ENCODE measurements at regions not wholly inside any gene's neighbourhood (a gene's known extent, or its start where the extent isn't known, plus 50 kb on each side); places are given as distances from the start of the nearest gene placed in this dataset.

DNA sequence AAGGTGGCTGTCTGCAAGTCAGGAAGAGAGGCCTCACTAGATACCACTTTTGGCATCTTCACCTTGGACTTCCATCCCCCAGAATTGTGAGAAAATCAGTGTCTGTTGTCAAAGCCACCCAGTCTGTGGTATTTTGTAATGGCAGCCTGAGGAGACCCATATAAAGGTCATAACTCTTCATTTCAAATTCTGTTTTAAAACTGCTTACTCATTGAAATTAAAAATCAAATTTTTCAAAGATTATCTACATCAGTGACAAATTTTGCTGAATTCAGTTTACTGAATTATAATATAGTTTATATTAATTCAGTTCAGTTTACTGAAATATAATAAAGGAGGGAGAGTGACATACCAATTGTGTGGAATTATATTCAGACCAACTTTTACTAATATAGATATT is 133.1 kb upstream of the IL15 start:
- TF ChIP-seq, protein P1, sequence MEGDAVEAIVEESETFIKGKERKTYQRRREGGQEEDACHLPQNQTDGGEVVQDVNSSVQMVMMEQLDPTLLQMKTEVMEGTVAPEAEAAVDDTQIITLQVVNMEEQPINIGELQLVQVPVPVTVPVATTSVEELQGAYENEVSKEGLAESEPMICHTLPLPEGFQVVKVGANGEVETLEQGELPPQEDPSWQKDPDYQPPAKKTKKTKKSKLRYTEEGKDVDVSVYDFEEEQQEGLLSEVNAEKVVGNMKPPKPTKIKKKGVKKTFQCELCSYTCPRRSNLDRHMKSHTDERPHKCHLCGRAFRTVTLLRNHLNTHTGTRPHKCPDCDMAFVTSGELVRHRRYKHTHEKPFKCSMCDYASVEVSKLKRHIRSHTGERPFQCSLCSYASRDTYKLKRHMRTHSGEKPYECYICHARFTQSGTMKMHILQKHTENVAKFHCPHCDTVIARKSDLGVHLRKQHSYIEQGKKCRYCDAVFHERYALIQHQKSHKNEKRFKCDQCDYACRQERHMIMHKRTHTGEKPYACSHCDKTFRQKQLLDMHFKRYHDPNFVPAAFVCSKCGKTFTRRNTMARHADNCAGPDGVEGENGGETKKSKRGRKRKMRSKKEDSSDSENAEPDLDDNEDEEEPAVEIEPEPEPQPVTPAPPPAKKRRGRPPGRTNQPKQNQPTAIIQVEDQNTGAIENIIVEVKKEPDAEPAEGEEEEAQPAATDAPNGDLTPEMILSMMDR (IDR thresholded peaks at IDR 0.05): no peak
- no peak for TF ChIP-seq ZFX (IDR thresholded peaks at IDR 0.05; ENCODE audit: borderline replicate concordance)
- H3K27ac ChIP-seq: no peak overlapping the region

DNA sequence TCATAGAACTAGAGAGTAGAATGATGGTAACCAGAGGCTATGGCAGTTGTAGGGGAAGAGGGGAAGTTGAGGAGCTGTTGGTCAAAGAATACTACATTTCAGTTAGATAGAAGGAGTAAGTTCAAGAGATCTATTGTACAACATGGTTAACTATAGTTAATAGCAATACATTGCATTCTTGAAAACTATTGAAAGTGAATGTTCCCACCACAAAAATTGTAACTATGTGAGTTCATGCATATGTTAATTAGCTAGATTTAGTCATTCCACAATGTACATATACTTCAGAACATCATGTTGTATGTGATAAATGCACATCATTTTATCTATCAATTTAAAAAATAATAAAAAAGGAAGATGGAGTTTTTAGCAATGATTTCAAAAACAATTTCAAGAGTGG is 125.3 kb upstream of the IL15 start:
- H3K27ac ChIP-seq: no peak overlapping the region
- TF ChIP-seq, protein P1 (IDR thresholded peaks at IDR 0.05): no peak
- no peak for TF ChIP-seq ZFX (IDR thresholded peaks at IDR 0.05; ENCODE audit: borderline replicate concordance)

DNA sequence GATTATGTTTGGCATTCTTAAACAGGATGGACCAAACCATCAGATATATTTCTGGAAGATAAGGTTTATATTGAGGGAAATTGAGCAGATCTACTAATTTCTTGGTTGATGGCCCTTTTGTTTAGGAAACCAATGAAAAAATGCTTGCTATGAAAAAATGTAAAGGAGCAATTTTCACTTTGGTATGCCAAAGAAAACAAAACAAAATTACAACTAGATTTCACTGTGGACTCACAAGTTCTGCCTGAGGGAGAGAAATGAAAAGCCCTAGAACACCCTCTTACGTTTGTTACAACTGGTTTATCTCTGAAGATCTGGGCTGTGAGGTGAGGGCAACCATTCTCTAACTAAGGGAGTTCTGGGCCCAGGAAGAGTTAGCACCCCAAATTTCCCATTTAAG is 122.5 kb upstream of the IL15 start:
- no peak overlapping the region for H3K27ac ChIP-seq
- TF ChIP-seq ZFX (IDR thresholded peaks at IDR 0.05; ENCODE audit: borderline replicate concordance): no peak
- TF ChIP-seq, protein P1 (IDR thresholded peaks at IDR 0.05): no peak

DNA sequence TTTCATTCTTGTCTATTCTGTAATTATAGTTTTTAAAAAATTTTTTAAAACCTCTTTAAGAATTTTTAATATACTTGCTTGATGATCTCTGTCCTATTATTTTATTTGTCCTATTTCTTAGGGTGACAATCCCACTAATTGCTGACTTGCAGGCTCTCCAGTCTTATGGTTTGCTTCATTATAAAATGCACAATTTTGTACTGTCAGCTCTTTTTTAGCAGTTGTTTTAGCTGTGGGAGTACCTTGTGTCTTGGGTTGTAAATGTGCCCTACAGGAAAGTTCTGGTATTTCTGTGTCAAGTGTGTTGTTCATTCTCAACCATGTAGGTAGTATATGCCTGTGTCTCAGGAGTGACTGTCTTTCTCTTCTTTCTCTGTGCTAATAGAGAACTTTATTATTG is 118.2 kb upstream of the IL15 start:
- no peak overlapping the region for H3K27ac ChIP-seq
- TF ChIP-seq ZFX (IDR thresholded peaks at IDR 0.05; ENCODE audit: borderline replicate concordance): no peak
- TF ChIP-seq, protein P1 (IDR thresholded peaks at IDR 0.05): no peak

DNA sequence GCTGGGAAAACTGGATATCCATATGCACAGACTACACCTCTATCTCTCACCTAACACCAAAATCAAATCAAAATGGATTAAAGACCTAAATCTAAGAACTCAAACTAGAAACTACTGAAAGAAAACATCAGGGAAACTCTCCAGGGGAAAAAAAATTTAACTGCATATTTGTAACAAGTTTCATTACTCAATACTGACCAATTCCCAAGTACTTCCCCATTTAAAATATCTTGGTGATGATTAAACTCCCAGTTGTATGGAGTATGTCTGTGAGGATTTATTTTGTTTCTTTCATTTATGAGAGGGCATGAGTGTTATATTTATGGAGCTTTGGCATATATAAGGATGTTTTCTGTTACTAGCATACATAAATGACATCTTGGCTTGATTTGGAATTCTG is 112.3 kb upstream of the IL15 start:
- TF ChIP-seq ZFX (IDR thresholded peaks at IDR 0.05; ENCODE audit: borderline replicate concordance): no peak
- TF ChIP-seq, protein P1 (IDR thresholded peaks at IDR 0.05): no peak
- H3K27ac ChIP-seq: no peak overlapping the region

DNA sequence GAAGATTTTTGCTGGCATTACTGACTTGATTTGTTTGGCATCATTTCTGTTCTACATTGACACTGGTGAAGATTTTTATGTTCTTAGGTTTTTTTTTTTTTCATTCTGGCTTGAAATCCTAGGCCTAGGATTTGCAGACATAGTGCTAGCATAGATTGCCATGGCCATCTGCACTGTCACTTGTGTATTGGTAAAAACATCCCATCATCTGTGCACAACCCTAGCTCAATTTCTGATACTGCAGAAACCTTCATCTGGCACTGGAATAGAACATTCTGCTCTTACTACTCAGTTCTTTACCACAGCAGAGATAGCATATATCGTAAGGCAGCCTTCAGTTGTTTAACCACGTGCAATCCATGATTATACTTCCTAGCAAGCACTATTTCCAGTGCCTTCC is 111.5 kb upstream of the IL15 start:
- TF ChIP-seq, protein P1 (IDR thresholded peaks at IDR 0.05): no peak
- TF ChIP-seq ZFX (IDR thresholded peaks at IDR 0.05; ENCODE audit: borderline replicate concordance): no peak
- H3K27ac ChIP-seq: no peak overlapping the region

DNA sequence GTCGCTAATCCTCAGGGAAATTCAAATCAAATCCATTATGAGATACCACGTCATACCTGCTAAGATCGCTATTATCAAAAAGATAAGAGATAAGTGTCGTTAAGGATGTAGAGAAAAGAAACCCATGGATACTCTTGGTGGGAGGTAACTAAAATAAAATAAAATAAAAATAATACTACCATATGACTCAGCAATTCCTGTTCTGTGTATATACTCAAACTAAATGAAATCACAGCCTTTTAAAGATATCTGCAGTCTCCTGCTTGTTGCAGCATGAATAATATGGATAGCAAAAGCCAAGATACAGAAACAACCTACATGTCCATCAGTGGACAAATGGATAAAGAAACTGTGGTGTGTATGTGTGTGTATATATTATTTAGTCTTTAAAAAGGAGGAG is 105.8 kb upstream of the IL15 start:
- no peak for TF ChIP-seq ZFX (IDR thresholded peaks at IDR 0.05; ENCODE audit: borderline replicate concordance)
- TF ChIP-seq, protein P1 (IDR thresholded peaks at IDR 0.05): no peak

More for the DNA sequence above, 105.8 kb upstream of the IL15 start:
- H3K27ac ChIP-seq: no peak overlapping the region
